Karpas-422 (cell line): ENCODE measurements at regions not wholly inside any gene's neighbourhood (a gene's known extent, or its start where the extent isn't known, plus 50 kb on each side); places are given as distances from the start of the nearest gene placed in this dataset.

ENCODE experiments used
- DNase-seq: peaks from one replicate; pipeline ENCODE4 v3.0.0-alpha.2; 2015
- H2AFZ ChIP-seq: fragments of 200-600 bp; sonication (generic); 2 replicates; pipeline ENCODE4 v1.6.1; 2014; ENCODE audit warnings: antibody characterized with exemption, low read length, mixed read lengths
- H3K27ac ChIP-seq: fragments of 200-600 bp; sonication (generic); 2 replicates; pipeline ENCODE4 v1.5.1; 2014; ENCODE audit warnings: mild to moderate bottlenecking, low read length, moderate library complexity
- H3K27me3 ChIP-seq: fragments of 200-600 bp; sonication (generic); 2 replicates; pipeline ENCODE4 v1.6.1; 2014; ENCODE audit warnings: low read length, mixed read lengths
- H3K36me3 ChIP-seq: fragments of 200-600 bp; sonication (generic); 2 replicates; pipeline ENCODE4 v1.6.1; 2014; ENCODE audit warnings: low read length, mixed read lengths; ENCODE audit not compliant: insufficient read depth
- H3K4me1 ChIP-seq: fragments of 200-600 bp; sonication (generic); 2 replicates; pipeline ENCODE4 v1.6.1; 2014; ENCODE audit warnings: mild to moderate bottlenecking, low read length, mixed read lengths
- H3K4me2 ChIP-seq: fragments of 200-600 bp; sonication (generic); 2 replicates; pipeline ENCODE4 v1.6.1; 2014; ENCODE audit warnings: low read length, low read depth, mild to moderate bottlenecking; ENCODE audit not compliant: poor library complexity, severe bottlenecking
- H3K4me3 ChIP-seq: fragments of 200-600 bp; sonication (generic); 2 replicates; pipeline ENCODE4 v1.5.1; 2014; ENCODE audit warnings: mild to moderate bottlenecking, antibody characterized with exemption, low read length, mixed read lengths
- H3K79me2 ChIP-seq: fragments of 200-600 bp; sonication (generic); 2 replicates; pipeline ENCODE4 v1.6.1; 2014; ENCODE audit warnings: mild to moderate bottlenecking, low read length, mixed read lengths
- H3K9ac ChIP-seq: fragments of 200-600 bp; sonication (generic); 2 replicates; pipeline ENCODE4 v1.6.0; 2014; ENCODE audit warnings: low read length
- H3K9me2 ChIP-seq: fragments of 200-600 bp; sonication (generic), shearing (Covaris generic); replicated peaks from 2 replicates; pipeline ENCODE4 v1.6.0; 2014; ENCODE audit warnings: mild to moderate bottlenecking, low read length, moderate library complexity; ENCODE audit not compliant: insufficient read depth
- H3K9me3 ChIP-seq: fragments of 300-700, 200-600 bp; sonication (generic); 2 replicates; pipeline ENCODE4 v1.6.1; 2014; ENCODE audit warnings: low read length, mixed read lengths
- H4K20me1 ChIP-seq: fragments of 200-600 bp; sonication (generic); 2 replicates; pipeline ENCODE4 v1.6.1; 2014; ENCODE audit warnings: mild to moderate bottlenecking, antibody characterized with exemption, low read length, low read depth; ENCODE audit not compliant: insufficient read depth

GRCh38 chr4:187070740-187071139 is 347.1 kb upstream of the FAT1 start:
- no peaks in the 10 kb centered on the region for H3K4me1 ChIP-seq
- H2AFZ ChIP-seq: no peak overlapping the region
- no peak for DNase-seq
- H4K20me1 ChIP-seq: no peaks in the 10 kb centered on the region
- no peaks in the 10 kb centered on the region for H3K79me2 ChIP-seq
- no peaks in the 10 kb centered on the region for H3K9me3 ChIP-seq
- H3K4me2 ChIP-seq: no peak overlapping the region
- no peaks in the 10 kb centered on the region for H3K9me2 ChIP-seq
- H3K27ac ChIP-seq: no peak overlapping the region
- no peaks in the 10 kb centered on the region for H3K36me3 ChIP-seq
- H3K4me3 ChIP-seq: no peak overlapping the region
- no peaks in the 10 kb centered on the region for H3K27me3 ChIP-seq
- no peak overlapping the region for H3K9ac ChIP-seq

GRCh38 chr4:187071946-187072600 is 348.4 kb upstream of the FAT1 start:
- Histone ChIP-seq H2AFZ (no peak overlapping the region), H3K79me2 (no peaks in the 10 kb centered on the region), H3K9me3 (no peaks in the 10 kb centered on the region), H3K4me2 (no peak overlapping the region), H4K20me1 (no peaks in the 10 kb centered on the region), H3K36me3 (no peaks in the 10 kb centered on the region), H3K9me2 (no peaks in the 10 kb centered on the region), H3K9ac (no peak overlapping the region), H3K4me1 (no peaks in the 10 kb centered on the region), H3K27me3 (no peaks in the 10 kb centered on the region), H3K27ac (no peak overlapping the region), H3K4me3 (no peak overlapping the region)
- no peak for DNase-seq

GRCh38 chr4:187073820-187074219 is 350.2 kb upstream of the FAT1 start:
- no peak overlapping the region for H3K4me2 ChIP-seq
- no peak overlapping the region for H3K9ac ChIP-seq
- no peaks in the 10 kb centered on the region for H3K27me3 ChIP-seq
- no peaks in the 10 kb centered on the region for H3K4me1 ChIP-seq
- no peaks in the 10 kb centered on the region for H3K79me2 ChIP-seq
- no peaks in the 10 kb centered on the region for H3K9me2 ChIP-seq
- H3K36me3 ChIP-seq: no peaks in the 10 kb centered on the region
- H3K4me3 ChIP-seq: no peak overlapping the region
- no peaks in the 10 kb centered on the region for H4K20me1 ChIP-seq
- DNase-seq: no peak
- H3K27ac ChIP-seq: no peak overlapping the region
- no peak overlapping the region for H2AFZ ChIP-seq
- no peaks in the 10 kb centered on the region for H3K9me3 ChIP-seq

DNA sequence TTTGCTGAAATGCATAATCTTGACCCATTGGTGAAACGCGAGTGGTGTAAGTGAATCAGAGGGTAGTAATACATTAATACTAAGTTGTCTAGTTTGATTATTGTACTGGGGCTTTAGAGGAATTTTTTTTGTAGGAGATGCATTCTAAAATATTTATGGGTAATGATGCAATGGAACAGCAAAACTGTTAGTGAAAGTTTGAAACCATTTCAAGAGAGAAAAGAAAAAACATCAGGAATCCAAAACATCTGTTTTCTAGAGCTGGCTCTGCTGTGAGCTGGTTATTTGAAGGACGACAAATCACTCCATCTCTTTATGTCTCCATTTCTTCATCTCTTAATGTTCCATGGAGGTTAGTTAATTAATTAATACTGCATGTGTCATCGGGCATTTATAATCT is 351.9 kb upstream of the FAT1 start:
- H3K27me3 ChIP-seq: no peaks in the 10 kb centered on the region
- no peaks in the 10 kb centered on the region for H4K20me1 ChIP-seq
- no peaks in the 10 kb centered on the region for H3K36me3 ChIP-seq
- no peaks in the 10 kb centered on the region for H3K4me1 ChIP-seq
- H3K4me3 ChIP-seq: no peak overlapping the region
- H3K4me2 ChIP-seq: no peak overlapping the region
- no peaks in the 10 kb centered on the region for H3K9me3 ChIP-seq
- no peaks in the 10 kb centered on the region for H3K9me2 ChIP-seq
- no peak overlapping the region for H3K27ac ChIP-seq
- DNase-seq: no peak
- H2AFZ ChIP-seq: no peak overlapping the region
- H3K79me2 ChIP-seq: no peaks in the 10 kb centered on the region
- H3K9ac ChIP-seq: no peak overlapping the region

- Histone ChIP-seq H3K9me2 (no peaks in the 10 kb centered on the region), H3K79me2 (no peaks in the 10 kb centered on the region), H3K9me3 (no peaks in the 10 kb centered on the region), H3K4me3 (no peak overlapping the region), H3K4me1 (no peaks in the 10 kb centered on the region), H3K9ac (no peak overlapping the region), H3K36me3 (no peaks in the 10 kb centered on the region), H3K27me3 (no peaks in the 10 kb centered on the region), H3K4me2 (no peak overlapping the region), H2AFZ (no peak overlapping the region), H3K27ac (no peak overlapping the region), H4K20me1 (no peaks in the 10 kb centered on the region)
- DNase-seq: no peak
These were observed 354.2 kb upstream of the FAT1 start for GRCh38 chr4:187077744-187078401.

DNA sequence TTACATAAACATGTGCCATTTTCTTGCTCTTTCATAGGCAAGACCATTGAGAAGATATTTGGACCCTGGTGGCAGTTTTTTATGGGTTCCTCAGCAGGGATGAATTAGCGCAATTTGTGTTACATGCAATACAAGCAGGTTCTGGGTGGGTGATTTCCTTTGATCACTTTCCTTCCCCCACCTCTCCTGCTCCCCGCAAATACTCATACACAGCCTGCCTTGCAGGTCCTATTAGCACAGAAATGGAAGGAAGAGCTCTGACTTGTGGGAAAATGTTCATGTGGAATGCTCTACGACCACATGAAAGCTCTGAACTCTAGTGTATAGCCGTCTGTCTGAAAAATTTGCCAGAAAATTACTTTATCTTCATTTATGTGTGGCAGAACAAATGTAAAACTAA is 361.0 kb upstream of the FAT1 start:
- no peak for DNase-seq
- Histone ChIP-seq H3K9ac (no peak overlapping the region), H4K20me1 (no peaks in the 10 kb centered on the region), H3K9me2 (no peaks in the 10 kb centered on the region), H3K79me2 (no peaks in the 10 kb centered on the region), H3K4me3 (no peak overlapping the region), H3K27ac (no peak overlapping the region), H2AFZ (no peak overlapping the region), H3K27me3 (no peaks in the 10 kb centered on the region), H3K4me2 (no peak overlapping the region), H3K36me3 (no peaks in the 10 kb centered on the region), H3K9me3 (no peaks in the 10 kb centered on the region), H3K4me1 (no peaks in the 10 kb centered on the region)

- H3K27me3 ChIP-seq: no peaks in the 10 kb centered on the region
- H3K36me3 ChIP-seq: no peaks in the 10 kb centered on the region
- no peak for DNase-seq
- H3K4me2 ChIP-seq: no peak overlapping the region
- H3K4me3 ChIP-seq: no peak overlapping the region
- no peaks in the 10 kb centered on the region for H3K9me3 ChIP-seq
- H3K4me1 ChIP-seq: no peaks in the 10 kb centered on the region
- no peaks in the 10 kb centered on the region for H3K9me2 ChIP-seq
- no peak overlapping the region for H2AFZ ChIP-seq
- H3K9ac ChIP-seq: no peak overlapping the region
- no peak overlapping the region for H3K27ac ChIP-seq
- no peaks in the 10 kb centered on the region for H4K20me1 ChIP-seq
- H3K79me2 ChIP-seq: no peaks in the 10 kb centered on the region
These were observed 361.7 kb upstream of the FAT1 start for GRCh38 chr4:187085339-187085738.

GRCh38 chr4:187086151-187086550 is 362.5 kb upstream of the FAT1 start:
- Histone ChIP-seq H3K9ac (no peak overlapping the region), H3K9me3 (no peaks in the 10 kb centered on the region), H3K4me2 (no peak overlapping the region), H3K36me3 (no peaks in the 10 kb centered on the region), H3K4me1 (no peaks in the 10 kb centered on the region), H4K20me1 (no peaks in the 10 kb centered on the region), H3K27me3 (no peaks in the 10 kb centered on the region), H2AFZ (no peak overlapping the region), H3K27ac (no peak overlapping the region), H3K79me2 (no peaks in the 10 kb centered on the region), H3K9me2 (no peaks in the 10 kb centered on the region), H3K4me3 (no peak overlapping the region)
- no peak for DNase-seq
